CD4-positive, alpha-beta T cell (primary cell): ENCODE measurements at regions not wholly inside any gene's neighbourhood (a gene's known extent, or its start where the extent isn't known, plus 50 kb on each side); places are given as distances from the start of the nearest gene placed in this dataset.

Experiments used
- ATAC-seq: fragments of 200-7000 bp; cut with Tn5 transposase; one replicate; pipeline ENCODE4 v1.10.0; 2022; ENCODE audit warnings: mild to moderate bottlenecking; ENCODE audit not compliant: poor library complexity
- CTCF ChIA-PET: fragments of 350-600 bp; sonication (Branson Sonifier 250); formaldehyde crosslinking; loops from one replicate; lab custom pipeline; 2021; ENCODE audit warnings: antibody characterized with exemption, inconsistent platforms; lab: Charles Lee
- POLR2A ChIA-PET: fragments of 350-600 bp; sonication (Branson Sonifier 250); formaldehyde crosslinking; loops from one replicate; lab custom pipeline; 2021; ENCODE audit warnings: antibody characterized with exemption, inconsistent platforms; lab: Charles Lee
- DNase-seq, 14 experiments: peaks; one replicate each; pipeline ENCODE4 v3.0.0-alpha.2; 2013 to 2020; ENCODE audit warnings: mixed read lengths in 2 of 14
- H3K27ac ChIP-seq, 2 donors: one replicate each; pipeline versions ENCODE4 v1.5.1 to v1.7.0; 2013; ENCODE audit warnings: low read length in 2 of 2, low read depth in 1 of 2, mild to moderate bottlenecking in 1 of 2
- H3K27me3 ChIP-seq, 2 experiments: 1 replicate in 1 of 2; 2 replicates in 1 of 2; pipeline versions ENCODE4 v1.6.1 to v1.7.0; 2013; ENCODE audit warnings: low read length in 2 of 2, control low read depth in 1 of 2, mild to moderate bottlenecking in 1 of 2, moderate library complexity in 1 of 2; ENCODE audit not compliant: insufficient read depth in 2 of 2, control insufficient read depth in 1 of 2
- H3K36me3 ChIP-seq: one replicate; pipeline ENCODE4 v1.6.1; 2013; ENCODE audit warnings: low read length, control low read depth; ENCODE audit not compliant: insufficient read depth
- H3K4me1 ChIP-seq: one replicate; pipeline ENCODE4 v1.6.1; 2013; ENCODE audit warnings: low read length, control low read depth; ENCODE audit not compliant: insufficient read depth
- H3K4me3 ChIP-seq: one replicate; pipeline ENCODE4 v1.5.1; 2013; ENCODE audit warnings: mild to moderate bottlenecking, low read length, moderate library complexity
- H3K9me3 ChIP-seq, 2 experiments: 1 replicate in 1 of 2; 2 replicates in 1 of 2; pipeline versions ENCODE4 v1.6.1 to v1.7.0; 2013; ENCODE audit warnings: low read length in 2 of 2, mild to moderate bottlenecking in 2 of 2, control low read depth in 1 of 2, moderate library complexity in 1 of 2; ENCODE audit not compliant: control insufficient read depth in 1 of 2, insufficient read depth in 1 of 2
- H3K27ac Mint-ChIP-seq: one replicate; pipeline ENCODE4 v1.8.0; 2020; ENCODE audit warnings: mixed read lengths
- H3K27me3 Mint-ChIP-seq: one replicate; pipeline ENCODE4 v1.8.0; 2021; ENCODE audit warnings: mixed read lengths
- H3K36me3 Mint-ChIP-seq: one replicate; pipeline ENCODE4 v1.8.0; 2021; ENCODE audit warnings: low read depth, mixed read lengths
- H3K4me1 Mint-ChIP-seq: one replicate; pipeline ENCODE4 v1.8.0; 2021; ENCODE audit warnings: low read depth, mixed read lengths
- H3K4me3 Mint-ChIP-seq: one replicate; pipeline ENCODE4 v1.8.0; 2020; ENCODE audit warnings: mild to moderate bottlenecking, mixed read lengths
- H3K9me3 Mint-ChIP-seq: one replicate; pipeline ENCODE4 v1.8.0; 2020; ENCODE audit warnings: mixed read lengths
- CTCF ChIP-seq: fragments of 200-600 bp; IDR thresholded peaks from one replicate; pipeline ENCODE4 v1.8.0; 2022; ENCODE audit warnings: antibody characterized with exemption, mild to moderate bottlenecking
- intact Hi-C, 2 experiments: fragments of 100-400 bp; cut with DNase I in 1 of 2; cut with micrococcal nuclease in 1 of 2; formaldehyde crosslinking; loops; one replicate each; pipeline versions ENCODE4 v1.15.1 to v1.9.0; 2023 to 2025; cut with DNase I, micrococcal nuclease

DNA sequence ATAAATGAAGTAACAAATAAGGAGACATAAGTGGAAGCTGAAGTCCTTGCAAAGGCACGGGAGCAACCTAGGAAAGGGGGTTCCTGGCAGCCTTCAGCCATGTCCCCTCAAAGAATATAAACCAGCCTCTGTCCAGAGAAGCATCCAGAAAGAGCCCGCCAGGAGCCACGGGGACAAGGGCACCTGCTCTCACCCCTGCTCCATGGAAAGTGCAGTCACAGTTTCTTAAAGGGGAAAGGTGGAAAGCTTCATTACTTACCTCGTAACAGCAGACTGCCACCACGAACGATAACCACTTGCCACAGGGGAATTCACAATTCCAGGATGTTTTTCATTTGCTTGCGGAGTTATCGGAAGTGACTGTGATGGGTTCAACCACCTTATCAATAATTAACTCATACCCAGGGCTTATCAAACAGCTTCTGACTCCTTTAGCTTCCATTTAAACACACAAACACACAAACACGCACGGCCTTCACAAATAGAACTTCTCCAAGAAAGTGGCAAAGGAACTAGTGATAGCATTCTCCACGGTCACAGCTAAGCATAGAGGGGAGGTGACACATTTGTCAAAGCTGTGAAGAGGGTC lies 134.2 kb upstream of the IGF1R start:
- H3K4me3 Mint-ChIP-seq: no peak overlapping the region

DNA sequence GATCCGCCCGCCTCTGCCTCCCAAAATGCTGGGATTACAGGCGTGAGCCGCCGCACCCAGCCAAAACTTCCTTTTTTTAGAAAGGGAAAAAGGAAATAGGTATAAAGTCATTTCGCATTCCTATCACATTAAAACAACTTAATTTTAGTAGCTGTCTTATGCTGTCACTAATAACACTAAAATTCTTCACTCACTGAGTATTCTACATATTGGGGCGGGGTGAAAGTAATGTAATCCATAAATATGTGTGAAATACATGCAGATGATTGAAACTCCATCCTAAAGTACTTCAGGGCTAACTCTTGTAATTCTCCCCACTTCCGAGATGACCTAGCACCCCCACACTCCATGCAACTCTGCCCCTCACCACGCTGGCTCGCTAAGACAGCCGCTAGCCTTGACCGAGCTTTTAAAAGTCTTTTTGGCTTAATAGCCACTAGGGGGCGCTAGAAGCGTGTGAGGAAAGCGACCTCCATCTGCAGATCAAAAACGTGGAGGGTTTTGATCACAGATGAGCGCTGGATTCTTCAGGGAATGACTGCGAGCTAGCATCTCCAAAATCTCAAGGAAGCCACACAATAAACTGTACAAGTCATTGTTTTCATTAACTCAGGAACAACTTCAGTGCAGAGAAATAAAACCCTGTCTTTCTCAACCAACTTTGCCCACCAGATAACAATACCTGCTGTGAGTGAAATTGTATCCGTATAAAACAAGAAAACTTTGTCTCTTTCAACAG lies 129.3 kb upstream of the IGF1R start:
- ChIA-PET CTCF (interaction anchor here (0.6 to 1.8 kb wide), 11 partner anchors 45 to 469 kb away, joined by 3 to 9 read pairs (median 3); no protein-coding TSS in a partner anchor), POLR2A (interaction anchor here (0.6 to 1.9 kb wide), 8 partner anchors 81 to 409 kb away, joined by 3 to 6 read pairs (median 4); no protein-coding TSS in a partner anchor)
- H3K36me3 ChIP-seq: no peaks in the 10 kb centered on the region
- H3K27ac ChIP-seq: no peak overlapping the region
- no peak overlapping the region for H3K4me3 Mint-ChIP-seq
- DNase-seq: peak; percentile 13 to 84 (median 31)
- no peak overlapping the region for H3K4me3 ChIP-seq
- H3K36me3 Mint-ChIP-seq: no peaks in the 10 kb centered on the region
- H3K4me1 Mint-ChIP-seq: peaks cover 6% of the 10 kb centered on the region
- peaks cover 8% of the 10 kb centered on the region for H3K27me3 Mint-ChIP-seq
- no peaks in the 10 kb centered on the region for H3K4me1 ChIP-seq
- H3K27ac Mint-ChIP-seq: no peak overlapping the region
- peak; percentile 88 for TF ChIP-seq CTCF
- no peaks in the 10 kb centered on the region for H3K9me3 ChIP-seq
- H3K9me3 Mint-ChIP-seq: no peaks in the 10 kb centered on the region
- intact Hi-C loops: loop anchor here (1.0 to 5.0 kb wide), 5 partner anchors 140 to 558 kb away; no protein-coding TSS in a partner anchor
- no peaks in the 10 kb centered on the region for H3K27me3 ChIP-seq
- ATAC-seq: peak; percentile 63

More for the DNA sequence above, 134.2 kb upstream of the IGF1R start:
- TF ChIP-seq CTCF: no peak
- Mint-ChIP-seq H3K36me3 (no peaks in the 10 kb centered on the region), H3K4me1 (peaks cover 4% of the 10 kb centered on the region), H3K27ac (no peak overlapping the region), H3K27me3 (peaks cover 4% of the 10 kb centered on the region), H3K9me3 (peaks cover 5% of the 10 kb centered on the region)
- Histone ChIP-seq H3K9me3 (no peaks in the 10 kb centered on the region), H3K36me3 (no peaks in the 10 kb centered on the region), H3K4me1 (no peaks in the 10 kb centered on the region), H3K4me3 (no peak overlapping the region), H3K27ac (no peak overlapping the region), H3K27me3 (no peaks in the 10 kb centered on the region)
- ChIA-PET POLR2A (no interaction called here), CTCF (interaction anchor here (0.6 to 1.2 kb wide), 2 partner anchors 113 to 337 kb away, joined by 3 read pairs; no protein-coding TSS in a partner anchor)
- no peak for ATAC-seq
- DNase-seq: no peak
- intact Hi-C loops: no loop called here

GRCh38 chr15:98519767-98520550 lies 128.4 kb upstream of the IGF1R start:
- H3K27ac ChIP-seq: no peak overlapping the region
- no peak overlapping the region for H3K4me3 ChIP-seq
- no peak for DNase-seq
- no peak overlapping the region for H3K4me3 Mint-ChIP-seq
- ATAC-seq: no peak
- H3K4me1 ChIP-seq: no peaks in the 10 kb centered on the region
- POLR2A ChIA-PET: interaction anchor here (0.9 to 1.9 kb wide), 3 partner anchors 80 to 130 kb away, joined by 3 to 6 read pairs (median 4); no protein-coding TSS in a partner anchor
- H3K9me3 ChIP-seq: no peaks in the 10 kb centered on the region
- no peaks in the 10 kb centered on the region for H3K36me3 ChIP-seq
- H3K4me1 Mint-ChIP-seq: peaks cover 6% of the 10 kb centered on the region
- H3K36me3 Mint-ChIP-seq: no peaks in the 10 kb centered on the region
- no peaks in the 10 kb centered on the region for H3K27me3 ChIP-seq
- no peaks in the 10 kb centered on the region for H3K9me3 Mint-ChIP-seq
- H3K27me3 Mint-ChIP-seq: peaks cover 12% of the 10 kb centered on the region
- intact Hi-C loops: loop anchor here (1.0 to 5.0 kb wide), 6 partner anchors 139 to 557 kb away; no protein-coding TSS in a partner anchor
- H3K27ac Mint-ChIP-seq: no peak overlapping the region
- CTCF ChIA-PET: interaction anchor here (0.6 to 1.8 kb wide), 7 partner anchors 44 to 468 kb away, joined by 3 to 9 read pairs (median 4); no protein-coding TSS in a partner anchor
- no peak for TF ChIP-seq CTCF
